ENCODE measurements at regions not wholly inside any gene's neighbourhood (a gene's known extent, or its start where the extent isn't known, plus 50 kb on each side); places are given as distances from the start of the nearest gene placed in this dataset.

DNA sequence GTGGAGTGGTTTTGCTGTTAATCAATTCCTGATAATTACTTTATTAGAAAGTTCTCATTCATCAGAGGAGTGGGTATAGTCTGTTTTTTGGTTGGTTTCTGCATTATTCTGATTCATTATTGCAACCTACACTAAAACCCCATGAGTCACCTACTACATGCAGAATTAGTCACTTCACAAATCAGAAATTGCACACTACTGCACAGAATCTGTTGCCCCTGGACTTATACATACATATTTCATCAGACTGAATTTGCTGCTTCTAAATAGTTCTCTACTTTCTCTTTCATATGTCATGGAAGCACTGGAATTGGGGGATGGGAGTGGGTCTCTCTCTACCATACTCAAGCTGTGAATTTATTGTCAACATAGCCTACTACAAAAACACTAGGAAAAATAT, 585.1 kb downstream of the DNAH5 start:
- TF ChIP-seq, protein P1, sequence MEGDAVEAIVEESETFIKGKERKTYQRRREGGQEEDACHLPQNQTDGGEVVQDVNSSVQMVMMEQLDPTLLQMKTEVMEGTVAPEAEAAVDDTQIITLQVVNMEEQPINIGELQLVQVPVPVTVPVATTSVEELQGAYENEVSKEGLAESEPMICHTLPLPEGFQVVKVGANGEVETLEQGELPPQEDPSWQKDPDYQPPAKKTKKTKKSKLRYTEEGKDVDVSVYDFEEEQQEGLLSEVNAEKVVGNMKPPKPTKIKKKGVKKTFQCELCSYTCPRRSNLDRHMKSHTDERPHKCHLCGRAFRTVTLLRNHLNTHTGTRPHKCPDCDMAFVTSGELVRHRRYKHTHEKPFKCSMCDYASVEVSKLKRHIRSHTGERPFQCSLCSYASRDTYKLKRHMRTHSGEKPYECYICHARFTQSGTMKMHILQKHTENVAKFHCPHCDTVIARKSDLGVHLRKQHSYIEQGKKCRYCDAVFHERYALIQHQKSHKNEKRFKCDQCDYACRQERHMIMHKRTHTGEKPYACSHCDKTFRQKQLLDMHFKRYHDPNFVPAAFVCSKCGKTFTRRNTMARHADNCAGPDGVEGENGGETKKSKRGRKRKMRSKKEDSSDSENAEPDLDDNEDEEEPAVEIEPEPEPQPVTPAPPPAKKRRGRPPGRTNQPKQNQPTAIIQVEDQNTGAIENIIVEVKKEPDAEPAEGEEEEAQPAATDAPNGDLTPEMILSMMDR (conservative IDR thresholded peaks at IDR 0.05; ENCODE audit: low read length) = no peak
- no peak for TF ChIP-seq EZH2phosphoT487 (IDR thresholded peaks at IDR 0.05; ENCODE audit: borderline replicate concordance, low read depth, low read length)
